Lung (tissue), 11 donors: ENCODE measurements at regions not wholly inside any gene's neighbourhood (a gene's known extent, or its start where the extent isn't known, plus 50 kb on each side); places are given as distances from the start of the nearest gene placed in this dataset.
"Not testable (repeated sequence)": the region's sequence is repeated elsewhere in the genome, so short reads cannot be mapped to it uniquely, and the experiment has no call there.

Source experiments
- ATAC-seq: fragments of 200-7000 bp; cut with Tn5 transposase; one replicate; pipeline ENCODE4 v1.9.1; 2020; ENCODE audit warnings: moderate number of reproducible peaks; ENCODE audit not compliant: insufficient read depth, low FRiP score
- DNase-seq, 3 donors: peaks; one replicate each; pipeline ENCODE4 v3.0.0-alpha.2; 2013 to 2017
- H3K27ac ChIP-seq, 2 donors: one replicate each; pipeline ENCODE4 v1.5.1; 2013; ENCODE audit warnings: mild to moderate bottlenecking in 2 of 2, moderate library complexity in 2 of 2, control low read depth in 1 of 2, inconsistent platforms in 1 of 2, low read depth in 1 of 2, low read length in 1 of 2
- H3K27me3 ChIP-seq, 3 donors: one replicate each; pipeline ENCODE4 v1.5.1; 2013; ENCODE audit warnings: low read length in 2 of 3; ENCODE audit not compliant: control insufficient read depth in 3 of 3, insufficient read depth in 3 of 3
- H3K36me3 ChIP-seq, 4 donors: one replicate each; pipeline ENCODE4 v1.5.1; 2013; ENCODE audit warnings: low read length in 4 of 4, mild to moderate bottlenecking in 1 of 4, moderate library complexity in 1 of 4; ENCODE audit not compliant: control insufficient read depth in 4 of 4, insufficient read depth in 4 of 4
- H3K4me1 ChIP-seq, 5 donors: one replicate each; pipeline ENCODE4 v1.5.1; 2013; ENCODE audit warnings: low read length in 5 of 5, mild to moderate bottlenecking in 2 of 5, moderate library complexity in 1 of 5; ENCODE audit not compliant: control insufficient read depth in 5 of 5, insufficient read depth in 5 of 5
- H3K4me3 ChIP-seq: one replicate; pipeline ENCODE4 v1.5.1; 2013; ENCODE audit warnings: mild to moderate bottlenecking, control low read depth, moderate library complexity
- H3K9ac ChIP-seq, 2 donors: one replicate each; pipeline ENCODE4 v1.5.1; 2013; ENCODE audit warnings: low read length in 2 of 2, control low read depth in 1 of 2; ENCODE audit not compliant: insufficient read depth in 1 of 2
- H3K9me3 ChIP-seq, 4 donors: one replicate each; pipeline ENCODE4 v1.5.1; 2013; ENCODE audit warnings: low read length in 3 of 4, mild to moderate bottlenecking in 1 of 4, moderate library complexity in 1 of 4; ENCODE audit not compliant: control insufficient read depth in 4 of 4, insufficient read depth in 3 of 4
- CTCF ChIP-seq: IDR thresholded peaks from 2 replicates; pipeline ENCODE4 v1.5.1; 2012; ENCODE audit warnings: mild to moderate bottlenecking; ENCODE audit errors: control extremely low read depth, extremely low read depth
- WGBS, 2 donors: extraction: QIAGEN DNeasy Blood & Tissue Kit; methylation state at CpG; one replicate each; pipeline ENCODE4 v1.1.7; 2013; 5-methylcytosine and 5-hydroxymethylcytosine counted together
- donor health status: control.
- donor health status: control.
- donor health status: Bipolar disorder and iron deficiency.
- donor health status: healthy.
- donor health status: DM: yes; HTN: yes; CAD: no.

GRCh38 chr4:75285837-75286236, 228.4 kb downstream of the RCHY1 start:
- DNase-seq = no peak
- 81 to 93% methylated on average over 2 of the region's 2 CpGs for WGBS, 2 donors
- no peaks in the 10 kb centered on the region for H3K4me1 ChIP-seq
- no peak overlapping the region for H3K9ac ChIP-seq
- H3K4me3 ChIP-seq = no peak overlapping the region
- H3K36me3 ChIP-seq = no peaks in the 10 kb centered on the region
- peaks cover 0 to 2% (median 0%) of the 10 kb centered on the region in 4 donors for H3K9me3 ChIP-seq
- TF ChIP-seq CTCF = no peak
- no peak for ATAC-seq
- no peaks in the 10 kb centered on the region for H3K27me3 ChIP-seq
- no peak overlapping the region for H3K27ac ChIP-seq

GRCh38 chr4:75284831-75285230, 229.4 kb downstream of the RCHY1 start:
- no peaks in the 10 kb centered on the region for H3K36me3 ChIP-seq
- no peak for TF ChIP-seq CTCF
- H3K9me3 ChIP-seq = no peaks in the 10 kb centered on the region
- no peaks in the 10 kb centered on the region for H3K4me1 ChIP-seq
- no peak overlapping the region for H3K4me3 ChIP-seq
- H3K9ac ChIP-seq = no peak overlapping the region
- ATAC-seq (no peak), DNase-seq (no peak)
- H3K27me3 ChIP-seq = no peaks in the 10 kb centered on the region
- no peak overlapping the region for H3K27ac ChIP-seq

GRCh38 chr4:75280461-75280860, 233.7 kb downstream of the RCHY1 start:
- not testable (repeated sequence) for H3K36me3 ChIP-seq, H3K9ac ChIP-seq, ATAC-seq, DNase-seq, H3K9me3 ChIP-seq, H3K4me3 ChIP-seq, H3K4me1 ChIP-seq, H3K27ac ChIP-seq, H3K27me3 ChIP-seq
- WGBS, 2 donors = 86 to 89% methylated on average over 1 of the region's 1 CpG

GRCh38 chr4:75259306-75259705, 254.9 kb downstream of the RCHY1 start:
- no peak for TF ChIP-seq CTCF
- Histone ChIP-seq H3K4me1 (no peaks in the 10 kb centered on the region), H3K36me3 (no peaks in the 10 kb centered on the region)

More at GRCh38 chr4:75259306-75259705, 254.9 kb downstream of the RCHY1 start:
- Histone ChIP-seq H3K27ac (no peak overlapping the region), H3K27me3 (no peaks in the 10 kb centered on the region), H3K9me3 (no peaks in the 10 kb centered on the region), H3K4me3 (no peak overlapping the region), H3K9ac (no peak overlapping the region)
- 68 to 86% methylated on average over 2 of the region's 2 CpGs for WGBS, 2 donors
- DNase-seq (no peak), ATAC-seq (no peak)
